ENCODE measurements at regions not wholly inside any gene's neighbourhood (a gene's known extent, or its start where the extent isn't known, plus 50 kb on each side); places are given as distances from the start of the nearest gene placed in this dataset.
"Not testable (repeated sequence)": the region's sequence is repeated elsewhere in the genome, so short reads cannot be mapped to it uniquely, and the experiment has no call there.

- DNase-seq, result no peak
These were observed 581.2 kb upstream of the ADGRB3 start for GRCh38 chr6:68053805-68054373.

- DNase-seq, result no peak
These were observed 582.8 kb upstream of the ADGRB3 start for GRCh38 chr6:68052234-68052633.

GRCh38 chr6:68049562-68049961, 585.5 kb upstream of the ADGRB3 start:
- no peak for DNase-seq

- DNase-seq, result no peak
These were observed 588.3 kb upstream of the ADGRB3 start for GRCh38 chr6:68046756-68047155.

- no peak for DNase-seq
These were observed 588.8 kb upstream of the ADGRB3 start for GRCh38 chr6:68046302-68046701.

- no peak for DNase-seq
These were observed 589.9 kb upstream of the ADGRB3 start for GRCh38 chr6:68045193-68045592.

GRCh38 chr6:68044264-68044663, 590.8 kb upstream of the ADGRB3 start:
- DNase-seq, result no peak

GRCh38 chr6:68043122-68043398, 592.0 kb upstream of the ADGRB3 start:
- DNase-seq, result no peak

- DNase-seq, result no peak
These were observed 592.6 kb upstream of the ADGRB3 start for GRCh38 chr6:68042339-68043121.

- no peak for DNase-seq
These were observed 594.3 kb upstream of the ADGRB3 start for GRCh38 chr6:68040780-68041179.

GRCh38 chr6:68040312-68040778, 594.7 kb upstream of the ADGRB3 start:
- no peak for DNase-seq

GRCh38 chr6:68039641-68040311, 595.3 kb upstream of the ADGRB3 start:
- no peak for DNase-seq

GRCh38 chr6:68038815-68039408, 596.2 kb upstream of the ADGRB3 start:
- DNase-seq, result no peak

GRCh38 chr6:68032217-68032616, 602.9 kb upstream of the ADGRB3 start:
- DNase-seq, result no peak

GRCh38 chr6:68031054-68031453, 604.0 kb upstream of the ADGRB3 start:
- DNase-seq, result no peak

GRCh38 chr6:68026483-68026882, 608.6 kb upstream of the ADGRB3 start:
- DNase-seq, result no peak

GRCh38 chr6:68025764-68026163, 609.3 kb upstream of the ADGRB3 start:
- no peak for DNase-seq

GRCh38 chr6:68024570-68025269, 610.4 kb upstream of the ADGRB3 start:
- DNase-seq, result no peak

- not testable (repeated sequence) for DNase-seq
These were observed 612.1 kb upstream of the ADGRB3 start for GRCh38 chr6:68022968-68023367.

- no peak for DNase-seq
These were observed 621.1 kb upstream of the ADGRB3 start for GRCh38 chr6:68013780-68014515.

- DNase-seq, result no peak
These were observed 622.3 kb upstream of the ADGRB3 start for GRCh38 chr6:68012822-68013221.

- no peak for DNase-seq
These were observed 624.1 kb upstream of the ADGRB3 start for GRCh38 chr6:68010936-68011335.

GRCh38 chr6:68008445-68008844, 626.6 kb upstream of the ADGRB3 start:
- DNase-seq, result no peak

All from suppressor macrophage treated with lipopolysaccharide for 4 hours (primary cell).